HepG2 (cell line): ENCODE measurements at regions not wholly inside any gene's neighbourhood (a gene's known extent, or its start where the extent isn't known, plus 50 kb on each side); places are given as distances from the start of the nearest gene placed in this dataset.

Source experiments
- EP300 ChIP-seq, 3 experiments: sonication (generic) in 1 of 3; formaldehyde crosslinking in 1 of 3; IDR thresholded peaks; 2 replicates each; pipeline versions ENCODE4 v1.5.1 to v1.6.1; 2011 to 2020; ENCODE audit warnings: low read depth in 2 of 3, low read length in 2 of 3, borderline replicate concordance in 1 of 3, improper control_type of control experiment in 1 of 3, mild to moderate bottlenecking in 1 of 3, missing genetic modification reagents in 1 of 3, moderate library complexity in 1 of 3
- KAT2B ChIP-seq: fragments of 150-350 bp; IDR thresholded peaks from 2 replicates; pipeline ENCODE4 v1.6.1; 2014; ENCODE audit warnings: low read depth, low read length, borderline replicate concordance
- STAT5B ChIP-seq: sonication (generic); formaldehyde crosslinking; IDR thresholded peaks from 2 replicates; pipeline ENCODE4 v1.4.0; 2020; ENCODE audit warnings: missing genetic modification reagents
- TAF1 ChIP-seq: sonication (generic); formaldehyde crosslinking; IDR thresholded peaks from 2 replicates; pipeline ENCODE4 v1.4.0; 2020; ENCODE audit warnings: missing genetic modification reagents
- ZNF543 ChIP-seq: sonication (generic); formaldehyde crosslinking; IDR thresholded peaks from 2 replicates; pipeline ENCODE4 v1.4.0; 2020; ENCODE audit warnings: mild to moderate bottlenecking, missing genetic modification reagents
- TF ChIP-seq, protein P1 (sequence below): sonication (generic); formaldehyde crosslinking; IDR thresholded peaks from 2 replicates; pipeline ENCODE4 v1.4.0; 2020; ENCODE audit warnings: missing genetic modification reagents
- TF ChIP-seq, protein P2 (sequence below): sonication (generic); formaldehyde crosslinking; IDR thresholded peaks from 2 replicates; pipeline ENCODE4 v1.5.1; 2020; ENCODE audit warnings: mild to moderate bottlenecking, missing genetic modification reagents, moderate library complexity
- TF ChIP-seq, protein P3 (sequence below): sonication (generic); formaldehyde crosslinking; IDR thresholded peaks from 2 replicates; pipeline ENCODE4 v1.4.0; 2020; ENCODE audit warnings: missing genetic modification reagents, borderline replicate concordance
- TF ChIP-seq, protein P4 (sequence below): sonication (generic); formaldehyde crosslinking; IDR thresholded peaks from 2 replicates; pipeline ENCODE4 v1.8.1; 2022; ENCODE audit warnings: low read depth, mild to moderate bottlenecking, missing genetic modification reagents
- TF ChIP-seq, protein P5 (sequence below): sonication (generic); formaldehyde crosslinking; conservative IDR thresholded peaks from 2 replicates; pipeline ENCODE4 v1.4.0; 2020; ENCODE audit warnings: missing genetic modification reagents

DNA sequence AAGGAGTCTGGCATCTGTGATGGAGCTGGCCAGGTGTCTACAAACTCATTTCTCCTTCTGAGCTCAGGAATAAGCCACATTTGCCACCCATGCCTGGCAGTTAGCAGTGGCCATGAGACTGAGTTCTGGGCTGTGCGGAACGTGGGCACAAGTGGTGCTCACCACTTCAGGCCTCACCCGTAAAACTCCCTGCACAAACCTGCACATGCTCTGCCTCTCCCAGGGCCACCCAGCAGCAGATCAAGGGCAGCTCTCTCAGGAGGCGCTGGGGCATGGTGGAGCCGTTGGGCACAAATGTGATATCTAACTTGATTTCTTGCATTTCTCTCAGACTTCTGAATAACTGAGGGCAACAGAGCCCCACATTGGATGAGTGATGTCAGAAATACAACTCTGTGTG, 269.5 kb downstream of the HIVEP2 start:
- TF ChIP-seq, protein P1, sequence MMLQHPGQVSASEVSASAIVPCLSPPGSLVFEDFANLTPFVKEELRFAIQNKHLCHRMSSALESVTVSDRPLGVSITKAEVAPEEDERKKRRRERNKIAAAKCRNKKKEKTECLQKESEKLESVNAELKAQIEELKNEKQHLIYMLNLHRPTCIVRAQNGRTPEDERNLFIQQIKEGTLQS = no peak
- no peak for TF ChIP-seq TAF1 (CRISPR knock-in tag)
- TF ChIP-seq, protein P2, sequence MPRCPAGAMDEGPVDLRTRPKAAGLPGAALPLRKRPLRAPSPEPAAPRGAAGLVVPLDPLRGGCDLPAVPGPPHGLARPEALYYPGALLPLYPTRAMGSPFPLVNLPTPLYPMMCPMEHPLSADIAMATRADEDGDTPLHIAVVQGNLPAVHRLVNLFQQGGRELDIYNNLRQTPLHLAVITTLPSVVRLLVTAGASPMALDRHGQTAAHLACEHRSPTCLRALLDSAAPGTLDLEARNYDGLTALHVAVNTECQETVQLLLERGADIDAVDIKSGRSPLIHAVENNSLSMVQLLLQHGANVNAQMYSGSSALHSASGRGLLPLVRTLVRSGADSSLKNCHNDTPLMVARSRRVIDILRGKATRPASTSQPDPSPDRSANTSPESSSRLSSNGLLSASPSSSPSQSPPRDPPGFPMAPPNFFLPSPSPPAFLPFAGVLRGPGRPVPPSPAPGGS = no peak
- no peak for TF ChIP-seq EP300 (IDR thresholded peaks at IDR 0.05; ENCODE audit: low read depth in 2 of 2, low read length in 2 of 2)
- TF ChIP-seq EP300 (CRISPR knock-in tag; IDR thresholded peaks at IDR 0.05; ENCODE audit: borderline replicate concordance) = no peak
- TF ChIP-seq, protein P3, sequence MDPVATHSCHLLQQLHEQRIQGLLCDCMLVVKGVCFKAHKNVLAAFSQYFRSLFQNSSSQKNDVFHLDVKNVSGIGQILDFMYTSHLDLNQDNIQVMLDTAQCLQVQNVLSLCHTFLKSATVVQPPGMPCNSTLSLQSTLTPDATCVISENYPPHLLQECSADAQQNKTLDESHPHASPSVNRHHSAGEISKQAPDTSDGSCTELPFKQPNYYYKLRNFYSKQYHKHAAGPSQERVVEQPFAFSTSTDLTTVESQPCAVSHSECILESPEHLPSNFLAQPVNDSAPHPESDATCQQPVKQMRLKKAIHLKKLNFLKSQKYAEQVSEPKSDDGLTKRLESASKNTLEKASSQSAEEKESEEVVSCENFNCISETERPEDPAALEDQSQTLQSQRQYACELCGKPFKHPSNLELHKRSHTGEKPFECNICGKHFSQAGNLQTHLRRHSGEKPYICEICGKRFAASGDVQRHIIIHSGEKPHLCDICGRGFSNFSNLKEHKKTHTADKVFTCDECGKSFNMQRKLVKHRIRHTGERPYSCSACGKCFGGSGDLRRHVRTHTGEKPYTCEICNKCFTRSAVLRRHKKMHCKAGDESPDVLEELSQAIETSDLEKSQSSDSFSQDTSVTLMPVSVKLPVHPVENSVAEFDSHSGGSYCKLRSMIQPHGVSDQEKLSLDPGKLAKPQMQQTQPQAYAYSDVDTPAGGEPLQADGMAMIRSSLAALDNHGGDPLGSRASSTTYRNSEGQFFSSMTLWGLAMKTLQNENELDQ (CRISPR knock-in tag) = no peak
- no peak for TF ChIP-seq ZNF543 (CRISPR knock-in tag)
- TF ChIP-seq, protein P4, sequence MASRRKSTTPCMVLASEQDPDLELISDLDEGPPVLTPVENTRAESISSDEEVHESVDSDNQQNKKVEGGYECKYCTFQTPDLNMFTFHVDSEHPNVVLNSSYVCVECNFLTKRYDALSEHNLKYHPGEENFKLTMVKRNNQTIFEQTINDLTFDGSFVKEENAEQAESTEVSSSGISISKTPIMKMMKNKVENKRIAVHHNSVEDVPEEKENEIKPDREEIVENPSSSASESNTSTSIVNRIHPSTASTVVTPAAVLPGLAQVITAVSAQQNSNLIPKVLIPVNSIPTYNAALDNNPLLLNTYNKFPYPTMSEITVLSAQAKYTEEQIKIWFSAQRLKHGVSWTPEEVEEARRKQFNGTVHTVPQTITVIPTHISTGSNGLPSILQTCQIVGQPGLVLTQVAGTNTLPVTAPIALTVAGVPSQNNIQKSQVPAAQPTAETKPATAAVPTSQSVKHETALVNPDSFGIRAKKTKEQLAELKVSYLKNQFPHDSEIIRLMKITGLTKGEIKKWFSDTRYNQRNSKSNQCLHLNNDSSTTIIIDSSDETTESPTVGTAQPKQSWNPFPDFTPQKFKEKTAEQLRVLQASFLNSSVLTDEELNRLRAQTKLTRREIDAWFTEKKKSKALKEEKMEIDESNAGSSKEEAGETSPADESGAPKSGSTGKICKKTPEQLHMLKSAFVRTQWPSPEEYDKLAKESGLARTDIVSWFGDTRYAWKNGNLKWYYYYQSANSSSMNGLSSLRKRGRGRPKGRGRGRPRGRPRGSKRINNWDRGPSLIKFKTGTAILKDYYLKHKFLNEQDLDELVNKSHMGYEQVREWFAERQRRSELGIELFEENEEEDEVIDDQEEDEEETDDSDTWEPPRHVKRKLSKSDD (CRISPR knock-in tag) = no peak
- TF ChIP-seq KAT2B = no peak
- TF ChIP-seq, protein P5, sequence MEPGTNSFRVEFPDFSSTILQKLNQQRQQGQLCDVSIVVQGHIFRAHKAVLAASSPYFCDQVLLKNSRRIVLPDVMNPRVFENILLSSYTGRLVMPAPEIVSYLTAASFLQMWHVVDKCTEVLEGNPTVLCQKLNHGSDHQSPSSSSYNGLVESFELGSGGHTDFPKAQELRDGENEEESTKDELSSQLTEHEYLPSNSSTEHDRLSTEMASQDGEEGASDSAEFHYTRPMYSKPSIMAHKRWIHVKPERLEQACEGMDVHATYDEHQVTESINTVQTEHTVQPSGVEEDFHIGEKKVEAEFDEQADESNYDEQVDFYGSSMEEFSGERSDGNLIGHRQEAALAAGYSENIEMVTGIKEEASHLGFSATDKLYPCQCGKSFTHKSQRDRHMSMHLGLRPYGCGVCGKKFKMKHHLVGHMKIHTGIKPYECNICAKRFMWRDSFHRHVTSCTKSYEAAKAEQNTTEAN (CRISPR knock-in tag) = no peak
- no peak for TF ChIP-seq STAT5B
